Keratinocyte (primary cell): ENCODE measurements at regions not wholly inside any gene's neighbourhood (a gene's known extent, or its start where the extent isn't known, plus 50 kb on each side); places are given as distances from the start of the nearest gene placed in this dataset.

Experiments
- DNase-seq: peaks from one replicate; pipeline ENCODE4 v3.0.0-alpha.2; 2011; ENCODE audit warnings: low read depth, missing footprints, low spot score
- FAIRE-seq: peaks from 2 replicates; lab custom pipeline; 2011; peaks lifted over from hg19 to GRCh38; lab: Jason Lieb, UNC
- H2AFZ ChIP-seq: 2 replicates; pipeline ENCODE4 v1.6.0; 2012; ENCODE audit warnings: low read length, control low read depth, inconsistent platforms; ENCODE audit not compliant: control insufficient read depth
- H3K27ac ChIP-seq: 2 replicates; pipeline ENCODE4 v1.5.1; 2011; ENCODE audit warnings: low read length; ENCODE audit not compliant: control insufficient read depth, insufficient read depth
- H3K27me3 ChIP-seq: 3 replicates; pipeline ENCODE4 v1.6.0; 2011; ENCODE audit warnings: low read length; ENCODE audit not compliant: control insufficient read depth, insufficient read depth; ENCODE audit errors: extremely low read depth
- H3K36me3 ChIP-seq, 2 experiments: 2 replicates in 1 of 2; 3 replicates in 1 of 2; pipeline ENCODE4 v1.5.1; 2011; ENCODE audit warnings: low read length in 2 of 2, mild to moderate bottlenecking in 1 of 2; ENCODE audit not compliant: control insufficient read depth in 2 of 2, insufficient read depth in 2 of 2; ENCODE audit errors: extremely low read depth in 1 of 2
- H3K4me1 ChIP-seq: 3 replicates; pipeline ENCODE4 v1.5.1; 2011; ENCODE audit warnings: low read length; ENCODE audit not compliant: control insufficient read depth, insufficient read depth; ENCODE audit errors: extremely low read depth
- H3K4me2 ChIP-seq: 3 replicates; pipeline ENCODE4 v1.6.0; 2011; ENCODE audit warnings: low read depth, low read length; ENCODE audit not compliant: control insufficient read depth, insufficient read depth; ENCODE audit errors: extremely low read depth
- H3K4me3 ChIP-seq, 3 experiments: fragments of 200-600 bp in 1 of 3; sonication (generic) in 1 of 3; 2 replicates in 2 of 3; 3 replicates in 1 of 3; pipeline ENCODE4 v1.5.1; 2011 to 2016; ENCODE audit warnings: low read length in 3 of 3, mild to moderate bottlenecking in 3 of 3, control low read depth in 2 of 3, inconsistent platforms in 1 of 3, low read depth in 1 of 3, mixed read lengths in 1 of 3, mixed run types in 1 of 3, moderate library complexity in 1 of 3; ENCODE audit not compliant: control insufficient read depth in 2 of 3, insufficient read depth in 2 of 3; ENCODE audit errors: extremely low read depth in 1 of 3
- H3K79me2 ChIP-seq: 2 replicates; pipeline ENCODE4 v1.6.0; 2012; ENCODE audit warnings: low read length; ENCODE audit not compliant: control insufficient read depth, insufficient read depth
- H3K9ac ChIP-seq: 3 replicates; pipeline ENCODE4 v1.6.0; 2011; ENCODE audit warnings: low read length; ENCODE audit not compliant: control insufficient read depth, insufficient read depth; ENCODE audit errors: extremely low read depth
- H3K9me1 ChIP-seq: 3 replicates; pipeline ENCODE4 v1.6.0; 2011; ENCODE audit warnings: low read length; ENCODE audit not compliant: control insufficient read depth, insufficient read depth; ENCODE audit errors: extremely low read depth
- H3K9me3 ChIP-seq: 2 replicates; pipeline ENCODE4 v1.5.1; 2012; ENCODE audit warnings: low read depth, low read length; ENCODE audit not compliant: control insufficient read depth
- H4K20me1 ChIP-seq: 3 replicates; pipeline ENCODE4 v1.6.0; 2011; ENCODE audit warnings: low read length; ENCODE audit not compliant: control insufficient read depth, insufficient read depth; ENCODE audit errors: extremely low read depth
- EZH2 ChIP-seq: IDR thresholded peaks from one replicate; pipeline ENCODE4 v1.6.1; 2012; ENCODE audit warnings: inconsistent platforms, mild to moderate bottlenecking, low read length, moderate library complexity
- dilution Hi-C: fragments of 300-500 bp; cut with MboI; formaldehyde crosslinking; loops from one replicate; pipeline ENCODE4 v1.7.0; 2020; ENCODE audit warnings: low sequenced_read_pairs; ENCODE audit not compliant: extremely low pct_ligation_motif_present
- TF ChIP-seq, protein P1 (sequence below), 3 experiments: IDR thresholded peaks in 1 of 3; conservative IDR thresholded peaks in 1 of 3; optimal IDR thresholded peaks in 1 of 3; 2 replicates in 2 of 3; 3 replicates in 1 of 3; pipeline versions ENCODE3 to v1.5.1; 2011; ENCODE audit warnings: low read length in 3 of 3, mild to moderate bottlenecking in 3 of 3, moderate library complexity in 2 of 3, control low read depth in 1 of 3, inconsistent platforms in 1 of 3; ENCODE audit not compliant: insufficient read depth in 2 of 3; ENCODE audit errors: extremely low read depth in 1 of 3

DNA sequence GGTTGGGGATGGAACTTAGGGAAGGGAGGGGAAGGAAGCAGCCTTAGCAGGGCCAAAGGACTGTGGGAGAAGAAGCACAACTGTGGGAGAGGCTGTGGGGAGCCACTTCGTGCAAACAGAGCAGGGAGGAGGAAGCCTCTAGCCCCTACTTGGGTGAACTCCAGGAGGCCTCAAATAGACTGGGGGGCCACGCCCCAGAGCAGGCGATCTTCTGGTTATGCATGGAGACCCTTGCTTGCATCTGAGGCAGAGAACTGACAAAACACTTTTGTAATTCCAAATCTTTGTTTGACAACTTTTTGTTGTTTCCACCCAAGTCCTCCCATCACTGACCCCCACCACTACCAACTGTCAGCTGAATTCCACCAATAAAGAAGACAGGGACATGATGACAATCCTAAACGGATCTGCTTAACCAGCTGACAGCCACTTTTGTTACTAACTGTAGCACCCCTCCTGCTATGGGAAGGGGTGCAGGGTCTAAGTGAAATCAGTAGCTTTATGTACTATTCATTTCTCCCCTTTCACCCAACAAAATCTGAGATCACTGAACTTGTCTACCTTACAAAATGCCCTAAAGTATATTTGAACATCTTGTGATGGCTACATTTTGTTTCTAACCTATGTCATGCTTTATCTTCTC is 80.5 kb upstream of the CPO start:
- H3K79me2 ChIP-seq: no peaks in the 10 kb centered on the region
- H4K20me1 ChIP-seq: no peaks in the 10 kb centered on the region
- H2AFZ ChIP-seq: no peak overlapping the region
- H3K36me3 ChIP-seq: no peaks in the 10 kb centered on the region
- no peaks in the 10 kb centered on the region for H3K4me1 ChIP-seq
- FAIRE-seq (no peak), DNase-seq (no peak)
- H3K9me1 ChIP-seq: no peaks in the 10 kb centered on the region
- dilution Hi-C loops: no loop called here
- no peak for TF ChIP-seq EZH2
- TF ChIP-seq, protein P1, sequence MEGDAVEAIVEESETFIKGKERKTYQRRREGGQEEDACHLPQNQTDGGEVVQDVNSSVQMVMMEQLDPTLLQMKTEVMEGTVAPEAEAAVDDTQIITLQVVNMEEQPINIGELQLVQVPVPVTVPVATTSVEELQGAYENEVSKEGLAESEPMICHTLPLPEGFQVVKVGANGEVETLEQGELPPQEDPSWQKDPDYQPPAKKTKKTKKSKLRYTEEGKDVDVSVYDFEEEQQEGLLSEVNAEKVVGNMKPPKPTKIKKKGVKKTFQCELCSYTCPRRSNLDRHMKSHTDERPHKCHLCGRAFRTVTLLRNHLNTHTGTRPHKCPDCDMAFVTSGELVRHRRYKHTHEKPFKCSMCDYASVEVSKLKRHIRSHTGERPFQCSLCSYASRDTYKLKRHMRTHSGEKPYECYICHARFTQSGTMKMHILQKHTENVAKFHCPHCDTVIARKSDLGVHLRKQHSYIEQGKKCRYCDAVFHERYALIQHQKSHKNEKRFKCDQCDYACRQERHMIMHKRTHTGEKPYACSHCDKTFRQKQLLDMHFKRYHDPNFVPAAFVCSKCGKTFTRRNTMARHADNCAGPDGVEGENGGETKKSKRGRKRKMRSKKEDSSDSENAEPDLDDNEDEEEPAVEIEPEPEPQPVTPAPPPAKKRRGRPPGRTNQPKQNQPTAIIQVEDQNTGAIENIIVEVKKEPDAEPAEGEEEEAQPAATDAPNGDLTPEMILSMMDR (optimal IDR thresholded peaks at IDR 0.05 in 1 of 3, IDR thresholded peaks at IDR 0.05 in 1 of 3, conservative IDR thresholded peaks at IDR 0.05 in 1 of 3; ENCODE audit: extremely low read depth in 1 of 3, insufficient read depth in 2 of 3, low read length in 3 of 3): no peak
- no peak overlapping the region for H3K27ac ChIP-seq
- no peak overlapping the region for H3K4me3 ChIP-seq
- no peaks in the 10 kb centered on the region for H3K27me3 ChIP-seq
- no peak overlapping the region for H3K4me2 ChIP-seq
- no peaks in the 10 kb centered on the region for H3K9me3 ChIP-seq
- H3K9ac ChIP-seq: no peak overlapping the region

DNA sequence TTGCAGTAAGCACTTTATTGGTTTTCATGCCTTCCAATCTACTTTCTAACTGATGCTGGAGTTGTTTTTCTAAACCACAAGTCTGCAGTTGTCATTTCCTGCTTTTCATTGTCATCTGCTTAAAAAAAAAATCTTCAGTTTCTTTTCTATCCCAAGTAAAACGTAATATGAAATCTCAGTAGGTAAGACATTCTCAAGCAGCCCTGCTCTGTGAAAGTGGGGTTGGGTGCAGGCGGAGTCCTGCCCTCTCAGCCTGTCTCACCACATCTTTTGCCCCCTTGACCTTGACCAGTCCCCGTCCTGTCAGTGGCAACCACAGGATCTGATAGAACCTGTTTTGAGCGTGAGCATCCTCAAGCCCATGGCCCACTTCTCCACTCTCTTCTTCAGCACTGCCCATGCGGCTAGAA is 80.0 kb upstream of the CPO start:
- H3K36me3 ChIP-seq: no peaks in the 10 kb centered on the region
- no peaks in the 10 kb centered on the region for H4K20me1 ChIP-seq
- H3K9me1 ChIP-seq: no peaks in the 10 kb centered on the region
- DNase-seq: no peak
- H3K4me3 ChIP-seq: no peak overlapping the region
- H3K27ac ChIP-seq: no peak overlapping the region
- no peak overlapping the region for H3K4me2 ChIP-seq
- no peaks in the 10 kb centered on the region for H3K27me3 ChIP-seq
- dilution Hi-C loops: no loop called here
- H3K9me3 ChIP-seq: no peaks in the 10 kb centered on the region
- no peaks in the 10 kb centered on the region for H3K79me2 ChIP-seq
- H3K4me1 ChIP-seq: no peaks in the 10 kb centered on the region
- FAIRE-seq: no peak
- no peak overlapping the region for H3K9ac ChIP-seq
- no peak overlapping the region for H2AFZ ChIP-seq
- no peak for TF ChIP-seq EZH2
- TF ChIP-seq, protein P1 (optimal IDR thresholded peaks at IDR 0.05 in 1 of 3, IDR thresholded peaks at IDR 0.05 in 1 of 3, conservative IDR thresholded peaks at IDR 0.05 in 1 of 3; ENCODE audit: extremely low read depth in 1 of 3, insufficient read depth in 2 of 3, low read length in 3 of 3): no peak
